B cell (primary cell): ENCODE measurements at regions not wholly inside any gene's neighbourhood (a gene's known extent, or its start where the extent isn't known, plus 50 kb on each side); places are given as distances from the start of the nearest gene placed in this dataset.

Experiments used
- ATAC-seq: fragments of 200-7000 bp; cut with Tn5 transposase; one replicate; pipeline ENCODE4 v1.10.0; 2021; ENCODE audit warnings: low read depth, mild to moderate bottlenecking, moderate number of reproducible peaks, moderate library complexity
- CTCF ChIA-PET: fragments of 350-600 bp; sonication (Branson Sonifier 250); formaldehyde crosslinking; loops from one replicate; lab custom pipeline; 2021; ENCODE audit warnings: antibody characterized with exemption, inconsistent platforms; lab: Charles Lee
- POLR2A ChIA-PET: fragments of 350-600 bp; sonication (Branson Sonifier 250); formaldehyde crosslinking; loops from one replicate; lab custom pipeline; 2021; ENCODE audit warnings: antibody characterized with exemption; lab: Charles Lee
- DNase-seq: peaks from one replicate; pipeline ENCODE4 v3.0.0; 2013
- H2AFZ ChIP-seq: 2 replicates; pipeline ENCODE4 v1.6.1; 2012; ENCODE audit warnings: mild to moderate bottlenecking, low read depth, low read length; ENCODE audit not compliant: insufficient read depth, poor library complexity, severe bottlenecking
- H3K27ac ChIP-seq, 2 donors: 1 replicate in 1 of 2; 2 replicates in 1 of 2; pipeline ENCODE4 v1.5.1; 2012 to 2013; ENCODE audit warnings: low read length in 2 of 2, mild to moderate bottlenecking in 2 of 2, moderate library complexity in 1 of 2
- H3K27me3 ChIP-seq, 4 experiments: fragments of 200-600 bp in 1 of 4; sonication (generic) in 1 of 4; replicated peaks in 1 of 4; 1 replicate in 2 of 4; 2 replicates in 2 of 4; pipeline versions ENCODE4 v1.6.1 to v1.7.0; 2013 to 2016; ENCODE audit warnings: low read length in 3 of 4, mild to moderate bottlenecking in 2 of 4, mixed read lengths in 1 of 4, moderate library complexity in 1 of 4; ENCODE audit not compliant: insufficient read depth in 4 of 4, control insufficient read depth in 3 of 4; ENCODE audit errors: control extremely low read depth in 1 of 4
- H3K36me3 ChIP-seq, 2 experiments: replicated peaks in 1 of 2; 1 replicate in 1 of 2; 2 replicates in 1 of 2; pipeline versions ENCODE4 v1.6.1 to v1.7.1; 2013; ENCODE audit warnings: low read length in 1 of 2; ENCODE audit not compliant: insufficient read depth in 2 of 2, control insufficient read depth in 1 of 2; ENCODE audit errors: control extremely low read depth in 1 of 2, extremely low read depth in 1 of 2
- H3K4me1 ChIP-seq, 2 donors: fragments of 200-600 bp in 1 of 2; sonication (generic) in 1 of 2; 1 replicate in 1 of 2; 2 replicates in 1 of 2; pipeline versions ENCODE4 v1.5.1 to v1.6.1; 2013 to 2017; ENCODE audit warnings: low read length in 2 of 2; ENCODE audit not compliant: control insufficient read depth in 2 of 2, insufficient read depth in 2 of 2
- H3K4me2 ChIP-seq: replicated peaks from 2 replicates; pipeline ENCODE3; 2012; ENCODE audit warnings: mild to moderate bottlenecking, low read depth, low read length; ENCODE audit not compliant: poor library complexity, severe bottlenecking
- H3K4me3 ChIP-seq, 5 experiments: fragments of 200-600 bp in 1 of 5; sonication (generic) in 1 of 5; 1 replicate in 3 of 5; 2 replicates in 2 of 5; pipeline versions ENCODE4 v1.5.1 to v1.7.0; 2011 to 2016; ENCODE audit warnings: low read length in 4 of 5, mild to moderate bottlenecking in 4 of 5, low read depth in 2 of 5, control low read depth in 1 of 5, moderate library complexity in 1 of 5; ENCODE audit not compliant: insufficient read depth in 1 of 5; ENCODE audit errors: control extremely low read depth in 1 of 5, extremely low read depth in 1 of 5
- H3K79me2 ChIP-seq: fragments of 200-600 bp; sonication (generic); one replicate; pipeline ENCODE4 v1.6.0; 2016; ENCODE audit warnings: low read length; ENCODE audit not compliant: control insufficient read depth, insufficient read depth
- H3K9ac ChIP-seq: fragments of 200-600 bp; sonication (generic); 2 replicates; pipeline ENCODE4 v1.6.1; 2017; ENCODE audit warnings: mild to moderate bottlenecking, low read length, moderate library complexity
- H3K9me3 ChIP-seq, 3 donors: one replicate each; pipeline versions ENCODE4 v1.6.1 to v1.7.1; 2013; ENCODE audit warnings: low read length in 2 of 3; ENCODE audit not compliant: control insufficient read depth in 2 of 3, insufficient read depth in 1 of 3; ENCODE audit errors: control extremely low read depth in 1 of 3
- H4K20me1 ChIP-seq: 2 replicates; pipeline ENCODE4 v1.6.0; 2012; ENCODE audit warnings: mild to moderate bottlenecking, low read length; ENCODE audit not compliant: insufficient read depth, control insufficient read depth, poor library complexity, severe bottlenecking
- H3K27ac Mint-ChIP-seq: one replicate; pipeline ENCODE4 v1.8.0; 2021; ENCODE audit warnings: mixed read lengths
- H3K27me3 Mint-ChIP-seq: one replicate; pipeline ENCODE4 v1.8.0; 2021; ENCODE audit warnings: mixed read lengths
- H3K4me1 Mint-ChIP-seq: one replicate; pipeline ENCODE4 v1.8.0; 2021; ENCODE audit warnings: mixed read lengths
- H3K4me3 Mint-ChIP-seq: one replicate; pipeline ENCODE4 v1.8.0; 2021; ENCODE audit warnings: mixed read lengths
- H3K9me3 Mint-ChIP-seq: one replicate; pipeline ENCODE4 v1.8.0; 2022; ENCODE audit warnings: mixed read lengths; ENCODE audit not compliant: insufficient read depth
- EZH2 ChIP-seq: IDR thresholded peaks from 2 replicates; pipeline ENCODE4 v1.6.1; 2012; ENCODE audit warnings: borderline replicate concordance, low read depth, mild to moderate bottlenecking, moderate library complexity, low read length; ENCODE audit not compliant: insufficient read depth, poor library complexity, severe bottlenecking
- WGBS: methylation state at CpG from one replicate; pipeline ENCODE4 v1.1.5; 2013; ENCODE audit warnings: missing lambda C conversion rate; ENCODE audit not compliant: insufficient coverage; 5-methylcytosine and 5-hydroxymethylcytosine counted together
- intact Hi-C: fragments of 100-400 bp; cut with micrococcal nuclease; formaldehyde crosslinking; loops from one replicate; pipeline ENCODE4 v1.10.0; 2022
- TF ChIP-seq, protein P1 (sequence below): fragments of 200-600 bp; IDR thresholded peaks from one replicate; pipeline ENCODE4 v1.8.0; 2022; ENCODE audit warnings: antibody characterized with exemption, mild to moderate bottlenecking

DNA sequence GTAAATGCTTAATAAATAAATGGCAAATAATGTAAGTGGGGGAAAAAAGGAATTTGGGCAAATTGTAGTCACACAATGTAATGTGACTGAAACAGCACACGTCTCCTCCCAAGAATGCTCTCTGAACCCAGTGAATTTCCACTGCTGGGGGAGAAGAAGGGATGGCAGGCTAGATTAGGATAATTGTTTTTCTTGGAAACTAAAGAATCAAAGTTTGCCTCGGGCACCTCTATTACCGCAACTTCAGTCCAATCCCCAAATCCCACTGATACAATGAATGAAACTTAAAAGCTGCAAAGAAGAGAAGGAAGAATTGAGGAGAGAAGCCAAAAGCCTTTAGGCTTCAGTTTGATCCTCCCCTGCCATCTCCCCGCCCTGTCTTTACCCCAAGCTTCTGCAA, 423.2 kb upstream of the PAPPA start:
- Mint-ChIP-seq H3K27me3 (no peaks in the 10 kb centered on the region), H3K27ac (no peak overlapping the region), H3K4me1 (no peaks in the 10 kb centered on the region), H3K9me3 (peaks cover 7% of the 10 kb centered on the region), H3K4me3 (no peak overlapping the region)
- Histone ChIP-seq H3K36me3 (no peaks in the 10 kb centered on the region), H3K27ac (no peak overlapping the region), H3K4me2 (no peak overlapping the region), H3K4me1 (no peaks in the 10 kb centered on the region), H3K4me3 (no peak overlapping the region), H3K9me3 (no peaks in the 10 kb centered on the region), H3K9ac (no peak overlapping the region), H4K20me1 (no peaks in the 10 kb centered on the region), H3K79me2 (no peaks in the 10 kb centered on the region), H2AFZ (no peak overlapping the region), H3K27me3 (no peaks in the 10 kb centered on the region)
- no CpG with 5 or more reads among the region's 4 CpGs for whole genome bisulfite sequencing
- DNase-seq (no peak), ATAC-seq (no peak)
- ChIA-PET CTCF (no interaction called here), POLR2A (no interaction called here)
- no peak for TF ChIP-seq EZH2
- TF ChIP-seq, protein P1, sequence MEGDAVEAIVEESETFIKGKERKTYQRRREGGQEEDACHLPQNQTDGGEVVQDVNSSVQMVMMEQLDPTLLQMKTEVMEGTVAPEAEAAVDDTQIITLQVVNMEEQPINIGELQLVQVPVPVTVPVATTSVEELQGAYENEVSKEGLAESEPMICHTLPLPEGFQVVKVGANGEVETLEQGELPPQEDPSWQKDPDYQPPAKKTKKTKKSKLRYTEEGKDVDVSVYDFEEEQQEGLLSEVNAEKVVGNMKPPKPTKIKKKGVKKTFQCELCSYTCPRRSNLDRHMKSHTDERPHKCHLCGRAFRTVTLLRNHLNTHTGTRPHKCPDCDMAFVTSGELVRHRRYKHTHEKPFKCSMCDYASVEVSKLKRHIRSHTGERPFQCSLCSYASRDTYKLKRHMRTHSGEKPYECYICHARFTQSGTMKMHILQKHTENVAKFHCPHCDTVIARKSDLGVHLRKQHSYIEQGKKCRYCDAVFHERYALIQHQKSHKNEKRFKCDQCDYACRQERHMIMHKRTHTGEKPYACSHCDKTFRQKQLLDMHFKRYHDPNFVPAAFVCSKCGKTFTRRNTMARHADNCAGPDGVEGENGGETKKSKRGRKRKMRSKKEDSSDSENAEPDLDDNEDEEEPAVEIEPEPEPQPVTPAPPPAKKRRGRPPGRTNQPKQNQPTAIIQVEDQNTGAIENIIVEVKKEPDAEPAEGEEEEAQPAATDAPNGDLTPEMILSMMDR, result no peak
- intact Hi-C loops, result no loop called here

DNA sequence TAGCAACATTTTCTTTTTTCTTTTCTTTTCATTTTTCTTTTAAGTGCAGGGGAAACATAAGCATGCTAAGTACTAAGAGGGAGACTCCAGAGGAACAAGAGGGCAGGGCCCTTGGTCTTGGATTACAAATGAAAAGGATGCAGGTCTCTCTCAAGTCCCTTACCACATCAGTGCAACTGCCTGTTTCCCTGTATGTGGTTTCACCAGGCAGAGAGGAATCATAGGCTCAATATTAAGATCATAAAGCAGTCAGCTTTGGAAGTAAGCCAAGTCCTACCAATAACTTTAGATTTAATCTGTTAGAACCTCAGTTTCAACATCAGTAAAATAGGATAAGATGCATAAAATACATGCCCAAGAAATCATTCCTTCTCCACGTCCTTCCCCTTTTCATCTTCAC, 422.7 kb upstream of the PAPPA start:
- no peak overlapping the region for H3K4me3 Mint-ChIP-seq
- intact Hi-C loops, result no loop called here
- 67% methylated on average over 1 of the region's 1 CpG for WGBS
- ChIA-PET CTCF (no interaction called here), POLR2A (no interaction called here)
- H3K27ac ChIP-seq, result no peak overlapping the region
- no peaks in the 10 kb centered on the region for H3K36me3 ChIP-seq
- H3K79me2 ChIP-seq, result no peaks in the 10 kb centered on the region
- no peak overlapping the region for H2AFZ ChIP-seq
- DNase-seq (no peak), ATAC-seq (no peak)
- H3K4me3 ChIP-seq, result no peak overlapping the region
- no peaks in the 10 kb centered on the region for H3K9me3 ChIP-seq
- no peak for TF ChIP-seq EZH2
- TF ChIP-seq, protein P1, result no peak
- H3K27ac Mint-ChIP-seq, result no peak overlapping the region
- no peaks in the 10 kb centered on the region for H4K20me1 ChIP-seq
- H3K4me1 ChIP-seq, result no peaks in the 10 kb centered on the region
- H3K27me3 ChIP-seq, result no peaks in the 10 kb centered on the region
- no peaks in the 10 kb centered on the region for H3K27me3 Mint-ChIP-seq
- H3K9me3 Mint-ChIP-seq, result peaks cover 7% of the 10 kb centered on the region
- no peak overlapping the region for H3K4me2 ChIP-seq
- H3K9ac ChIP-seq, result no peak overlapping the region
- no peaks in the 10 kb centered on the region for H3K4me1 Mint-ChIP-seq
